OCI-LY1 (cell line): ENCODE measurements at regions not wholly inside any gene's neighbourhood (a gene's known extent, or its start where the extent isn't known, plus 50 kb on each side); places are given as distances from the start of the nearest gene placed in this dataset.

Source experiments
- H2AFZ ChIP-seq: fragments of 200-600 bp; sonication (generic), shearing (Covaris generic); 2 replicates; pipeline ENCODE4 v1.6.0; 2014; ENCODE audit warnings: antibody characterized with exemption, mild to moderate bottlenecking, low read length
- H3F3A ChIP-seq: fragments of 200-600 bp; sonication (generic), shearing (Covaris generic); 2 replicates; pipeline ENCODE4 v1.6.0; 2014; ENCODE audit warnings: mild to moderate bottlenecking, antibody characterized with exemption, low read length, moderate library complexity; ENCODE audit not compliant: insufficient read depth
- H3K27ac ChIP-seq: fragments of 200-600 bp; sonication (generic); 2 replicates; pipeline ENCODE4 v1.5.1; 2014; ENCODE audit warnings: low read length, mixed run types, mild to moderate bottlenecking, low read depth; ENCODE audit not compliant: poor library complexity, severe bottlenecking
- H3K27me3 ChIP-seq: fragments of 200-600 bp; sonication (generic); 2 replicates; pipeline ENCODE4 v1.6.0; 2014; ENCODE audit warnings: antibody characterized with exemption, mild to moderate bottlenecking, low read length, moderate library complexity; ENCODE audit not compliant: insufficient read depth
- H3K36me3 ChIP-seq: fragments of 200-600 bp; sonication (generic); 2 replicates; pipeline ENCODE4 v1.6.1; 2014; ENCODE audit warnings: mild to moderate bottlenecking, antibody characterized with exemption, low read length, moderate library complexity, mixed read lengths; ENCODE audit not compliant: insufficient read depth
- H3K4me1 ChIP-seq: fragments of 200-600 bp; sonication (generic); 2 replicates; pipeline ENCODE4 v1.5.1; 2014; ENCODE audit warnings: mild to moderate bottlenecking, low read length, moderate library complexity; ENCODE audit not compliant: insufficient read depth, severe bottlenecking
- H3K4me2 ChIP-seq: fragments of 200-600 bp; sonication (generic), shearing (Covaris generic); 2 replicates; pipeline ENCODE4 v1.6.1; 2014; ENCODE audit warnings: low read length
- H3K4me3 ChIP-seq: fragments of 200-600 bp; sonication (generic); 2 replicates; pipeline ENCODE4 v1.5.1; 2014; ENCODE audit warnings: low read length, low read depth, mild to moderate bottlenecking, mixed read lengths; ENCODE audit not compliant: poor library complexity, severe bottlenecking
- H3K79me2 ChIP-seq: fragments of 200-600 bp; shearing (Covaris generic); 2 replicates; pipeline ENCODE4 v1.6.1; 2016; ENCODE audit warnings: mixed run types, low read length, mixed read lengths; ENCODE audit not compliant: insufficient read depth
- H3K9ac ChIP-seq: fragments of 200-600 bp; sonication (generic), shearing (Covaris generic); 2 replicates; pipeline ENCODE4 v1.6.1; 2014; ENCODE audit warnings: mild to moderate bottlenecking, low read length, mixed read lengths
- H3K9me2 ChIP-seq: fragments of 200-600 bp; sonication (generic), shearing (Covaris generic); 2 replicates; pipeline ENCODE4 v1.6.1; 2014; ENCODE audit warnings: low read depth, mild to moderate bottlenecking, low read length, mixed read lengths
- H3K9me3 ChIP-seq: fragments of 200-600 bp; shearing (Covaris generic); 2 replicates; pipeline ENCODE4 v1.6.1; 2014; ENCODE audit warnings: low read length, mixed read lengths
- H4K20me1 ChIP-seq: fragments of 200-600 bp; sonication (generic), shearing (Covaris generic); 2 replicates; pipeline ENCODE4 v1.6.0; 2016; ENCODE audit warnings: mild to moderate bottlenecking, low read length; ENCODE audit not compliant: insufficient read depth
- CTCF ChIP-seq: fragments of 200-600 bp; sonication (generic), shearing (Covaris generic); IDR thresholded peaks from 2 replicates; pipeline ENCODE4 v1.5.1; 2017; ENCODE audit warnings: mild to moderate bottlenecking, antibody characterized with exemption, low read length, moderate library complexity, mixed read lengths
- EZH2 ChIP-seq: fragments of 200-600 bp; sonication (generic), shearing (Covaris generic); IDR thresholded peaks from 2 replicates; pipeline ENCODE4 v1.8.0; 2017; ENCODE audit warnings: borderline replicate concordance, mixed run types, mild to moderate bottlenecking, antibody characterized with exemption, low read length, moderate library complexity, mixed read lengths

DNA sequence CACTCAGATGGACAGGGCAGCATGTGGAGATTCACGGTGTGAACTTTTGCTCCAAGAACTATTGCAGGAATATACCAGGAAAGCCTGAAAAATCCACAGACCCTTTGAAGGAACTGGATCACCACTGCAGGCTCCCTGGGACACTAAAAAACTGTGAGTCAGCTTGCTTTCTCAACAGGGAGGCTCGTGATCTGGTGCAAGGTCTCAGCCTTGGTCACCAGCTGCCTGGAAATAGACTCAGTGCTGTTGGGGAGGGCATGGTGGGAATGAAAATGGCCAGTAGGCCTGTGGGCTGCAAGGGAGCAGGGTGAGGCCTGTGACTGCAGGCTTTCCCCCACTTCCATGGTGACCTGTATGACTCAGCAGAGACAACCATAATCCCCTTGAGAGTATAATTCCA is 426.4 kb upstream of the RPS6KA3 start:
- no peaks in the 10 kb centered on the region for H3K79me2 ChIP-seq
- TF ChIP-seq CTCF: no peak

GRCh38 chrX:20686256-20686655 is 419.5 kb upstream of the RPS6KA3 start:
- H3K9me3 ChIP-seq: no peaks in the 10 kb centered on the region
- H3K4me3 ChIP-seq: no peak overlapping the region
- no peaks in the 10 kb centered on the region for H3K4me1 ChIP-seq
- H3K27me3 ChIP-seq: no peaks in the 10 kb centered on the region
- H3K4me2 ChIP-seq: no peak overlapping the region
- H3K36me3 ChIP-seq: no peaks in the 10 kb centered on the region
- H3K27ac ChIP-seq: no peak overlapping the region
- no peak for TF ChIP-seq EZH2
- no peak for TF ChIP-seq CTCF
- H2AFZ ChIP-seq: no peak overlapping the region
- no peaks in the 10 kb centered on the region for H3F3A ChIP-seq
- no peaks in the 10 kb centered on the region for H4K20me1 ChIP-seq
- H3K9ac ChIP-seq: no peak overlapping the region
- no peaks in the 10 kb centered on the region for H3K79me2 ChIP-seq
- H3K9me2 ChIP-seq: no peaks in the 10 kb centered on the region

More for the DNA sequence above, 426.4 kb upstream of the RPS6KA3 start:
- Histone ChIP-seq H3K36me3 (no peaks in the 10 kb centered on the region), H3K9ac (no peak overlapping the region), H4K20me1 (no peaks in the 10 kb centered on the region), H3K27me3 (no peaks in the 10 kb centered on the region), H2AFZ (no peak overlapping the region), H3K27ac (no peak overlapping the region), H3K9me3 (no peaks in the 10 kb centered on the region), H3K4me2 (no peak overlapping the region), H3F3A (no peaks in the 10 kb centered on the region), H3K4me1 (no peaks in the 10 kb centered on the region), H3K4me3 (no peak overlapping the region), H3K9me2 (no peaks in the 10 kb centered on the region)

- Histone ChIP-seq H3K9ac (no peak overlapping the region), H2AFZ (no peak overlapping the region), H3K36me3 (no peaks in the 10 kb centered on the region), H3K4me2 (no peak overlapping the region), H3K9me2 (no peaks in the 10 kb centered on the region), H3F3A (no peaks in the 10 kb centered on the region), H4K20me1 (no peaks in the 10 kb centered on the region), H3K4me3 (no peak overlapping the region), H3K27me3 (no peaks in the 10 kb centered on the region), H3K27ac (no peak overlapping the region), H3K4me1 (no peaks in the 10 kb centered on the region), H3K79me2 (no peaks in the 10 kb centered on the region), H3K9me3 (no peaks in the 10 kb centered on the region)
- TF ChIP-seq EZH2 (no peak), CTCF (no peak)
Measured at GRCh38 chrX:20685652-20686051, 418.9 kb upstream of the RPS6KA3 start.
